Peyer's patch (tissue), 4 donors: ENCODE measurements at regions not wholly inside any gene's neighbourhood (a gene's known extent, or its start where the extent isn't known, plus 50 kb on each side); places are given as distances from the start of the nearest gene placed in this dataset.

Experiments used
- DNase-seq, 3 donors: peaks; one replicate each; pipeline ENCODE4 v3.0.0-alpha.2; 2017 to 2019
- H3K27ac ChIP-seq, 4 donors: fragments of 200-600 bp; sonication (generic); one replicate each; pipeline ENCODE4 v1.5.1; 2016 to 2019
- H3K27me3 ChIP-seq, 2 donors: fragments of 200-600 bp; sonication (generic); one replicate each; pipeline ENCODE4 v1.5.1; 2019
- H3K36me3 ChIP-seq, 3 donors: fragments of 200-600 bp; sonication (generic); one replicate each; pipeline ENCODE4 v1.5.1; 2016 to 2019
- H3K4me1 ChIP-seq, 4 donors: fragments of 200-600 bp; sonication (generic); one replicate each; pipeline ENCODE4 v1.5.1; 2016 to 2019
- H3K4me3 ChIP-seq, 4 donors: fragments of 200-600 bp; sonication (generic); 1 replicate in 3 of 4; 2 replicates in 1 of 4; pipeline ENCODE4 v1.5.1; 2016 to 2019; ENCODE audit warnings: mild to moderate bottlenecking in 1 of 4
- H3K9me3 ChIP-seq, 4 donors: fragments of 200-600 bp; sonication (generic); one replicate each; pipeline ENCODE4 v1.5.1; 2016 to 2019; ENCODE audit warnings: mild to moderate bottlenecking in 1 of 4
- CTCF ChIP-seq, 6 experiments: fragments of 450-650 bp in 4 of 6; fragments of 200-600 bp in 2 of 6; sonication (generic) in 1 of 6; IDR thresholded peaks; one replicate each; pipeline ENCODE4 v1.5.1; 2017 to 2019; ENCODE audit warnings: antibody characterized with exemption in 6 of 6, mild to moderate bottlenecking in 3 of 6, moderate library complexity in 1 of 6
- POLR2A ChIP-seq, 2 donors: fragments of 450-650 bp; IDR thresholded peaks; one replicate each; pipeline ENCODE4 v1.5.1; 2017; ENCODE audit warnings: antibody characterized with exemption in 2 of 2, mild to moderate bottlenecking in 2 of 2, moderate library complexity in 2 of 2

GRCh38 chr7:109246330-109247077 is 676.8 kb downstream of the DNAJB9 start:
- DNase-seq: no peak
- no peaks in the 10 kb centered on the region for H3K4me1 ChIP-seq
- no peak overlapping the region for H3K4me3 ChIP-seq
- TF ChIP-seq CTCF (IDR thresholded peaks at IDR 0.05): no peak
- no peak for TF ChIP-seq POLR2A (IDR thresholded peaks at IDR 0.05)
- H3K9me3 ChIP-seq: no peaks in the 10 kb centered on the region
- H3K27me3 ChIP-seq: no peaks in the 10 kb centered on the region
- no peaks in the 10 kb centered on the region for H3K36me3 ChIP-seq
- no peak overlapping the region for H3K27ac ChIP-seq

GRCh38 chr7:109256762-109257560 is 687.3 kb downstream of the DNAJB9 start:
- no peak overlapping the region for H3K4me3 ChIP-seq
- no peak overlapping the region for H3K27ac ChIP-seq
- TF ChIP-seq POLR2A (IDR thresholded peaks at IDR 0.05) (no peak), CTCF (IDR thresholded peaks at IDR 0.05) (no peak)
- H3K4me1 ChIP-seq: no peaks in the 10 kb centered on the region
- H3K27me3 ChIP-seq: no peaks in the 10 kb centered on the region
- H3K36me3 ChIP-seq: no peaks in the 10 kb centered on the region
- no peak for DNase-seq
- H3K9me3 ChIP-seq: no peaks in the 10 kb centered on the region

GRCh38 chr7:109259151-109259550 is 689.5 kb downstream of the DNAJB9 start:
- no peak for DNase-seq
- no peaks in the 10 kb centered on the region for H3K36me3 ChIP-seq
- H3K4me3 ChIP-seq: no peak overlapping the region
- TF ChIP-seq CTCF (IDR thresholded peaks at IDR 0.05) (no peak), POLR2A (IDR thresholded peaks at IDR 0.05) (no peak)
- H3K9me3 ChIP-seq: no peaks in the 10 kb centered on the region
- no peaks in the 10 kb centered on the region for H3K4me1 ChIP-seq
- no peaks in the 10 kb centered on the region for H3K27me3 ChIP-seq
- no peak overlapping the region for H3K27ac ChIP-seq

- Histone ChIP-seq H3K4me3 (no peak overlapping the region), H3K9me3 (no peaks in the 10 kb centered on the region), H3K36me3 (no peaks in the 10 kb centered on the region), H3K27me3 (no peaks in the 10 kb centered on the region), H3K4me1 (no peaks in the 10 kb centered on the region), H3K27ac (no peak overlapping the region)
- TF ChIP-seq CTCF (IDR thresholded peaks at IDR 0.05) (no peak), POLR2A (IDR thresholded peaks at IDR 0.05) (no peak)
- DNase-seq: no peak
Observed at GRCh38 chr7:109261781-109262180, 692.1 kb downstream of the DNAJB9 start.

- Histone ChIP-seq H3K4me3 (no peak overlapping the region), H3K9me3 (no peaks in the 10 kb centered on the region), H3K27ac (no peak overlapping the region), H3K36me3 (no peaks in the 10 kb centered on the region), H3K27me3 (no peaks in the 10 kb centered on the region), H3K4me1 (no peaks in the 10 kb centered on the region)
- no peak for DNase-seq
- TF ChIP-seq POLR2A (IDR thresholded peaks at IDR 0.05) (no peak), CTCF (IDR thresholded peaks at IDR 0.05) (no peak)
Observed at GRCh38 chr7:109266610-109267009, 696.9 kb downstream of the DNAJB9 start.
